HepG2 (cell line): ENCODE measurements at regions not wholly inside any gene's neighbourhood (a gene's known extent, or its start where the extent isn't known, plus 50 kb on each side); places are given as distances from the start of the nearest gene placed in this dataset.

Source experiments
- CHD4 ChIP-seq: fragments of 200-600 bp; sonication (generic); IDR thresholded peaks from 2 replicates; pipeline ENCODE4 v1.7.0; 2017; ENCODE audit warnings: mild to moderate bottlenecking, low read length, borderline replicate concordance
- ELF4 ChIP-seq: sonication (generic); formaldehyde crosslinking; IDR thresholded peaks from 2 replicates; pipeline ENCODE4 v1.5.0; 2020; ENCODE audit warnings: missing genetic modification reagents, mild to moderate bottlenecking, moderate library complexity, borderline replicate concordance
- HDAC1 ChIP-seq: sonication (generic); formaldehyde crosslinking; IDR thresholded peaks from 2 replicates; pipeline ENCODE4 v1.5.1; 2020; ENCODE audit warnings: mild to moderate bottlenecking, missing genetic modification reagents
- HES4 ChIP-seq: sonication (generic); formaldehyde crosslinking; IDR thresholded peaks from 2 replicates; pipeline ENCODE4 v1.9.0; 2021; ENCODE audit warnings: mild to moderate bottlenecking, missing genetic modification reagents, borderline replicate concordance
- HNF4A ChIP-seq: sonication (generic); formaldehyde crosslinking; IDR thresholded peaks from 2 replicates; pipeline ENCODE4 v1.4.0; 2020; ENCODE audit warnings: missing genetic modification reagents
- IKZF4 ChIP-seq: sonication (generic); formaldehyde crosslinking; IDR thresholded peaks from 2 replicates; pipeline ENCODE4 v1.5.1; 2020; ENCODE audit warnings: borderline replicate concordance, mild to moderate bottlenecking, low read depth, missing genetic modification reagents; ENCODE audit errors: not compliant biosample characterization
- MAFK ChIP-seq, 2 experiments: IDR thresholded peaks in 1 of 2; conservative IDR thresholded peaks in 1 of 2; 2 replicates each; pipeline ENCODE4 v1.6.1; 2011; ENCODE audit warnings: improper control_type of control experiment in 2 of 2, low read length in 2 of 2
- MED8 ChIP-seq: sonication (generic); formaldehyde crosslinking; IDR thresholded peaks from 2 replicates; pipeline ENCODE4 v1.8.1; 2023; ENCODE audit warnings: mild to moderate bottlenecking, missing genetic modification reagents; ENCODE audit not compliant: insufficient replicate concordance
- MEF2D ChIP-seq: sonication (generic); formaldehyde crosslinking; IDR thresholded peaks from 2 replicates; pipeline ENCODE4 v1.5.1; 2020; ENCODE audit warnings: mild to moderate bottlenecking, missing genetic modification reagents
- PHF8 ChIP-seq: sonication (generic); formaldehyde crosslinking; IDR thresholded peaks from 2 replicates; pipeline ENCODE4 v1.5.0; 2020; ENCODE audit warnings: missing genetic modification reagents
- SMAD3 ChIP-seq: sonication (generic); formaldehyde crosslinking; IDR thresholded peaks from 2 replicates; pipeline ENCODE4 v1.4.0; 2020; ENCODE audit warnings: missing genetic modification reagents
- SOX5 ChIP-seq: IDR thresholded peaks from 2 replicates; pipeline ENCODE4 v1.6.1; 2016; ENCODE audit warnings: borderline replicate concordance
- TERF1 ChIP-seq: sonication (generic); formaldehyde crosslinking; IDR thresholded peaks from 2 replicates; pipeline ENCODE4 v1.8.0; 2022; ENCODE audit warnings: mild to moderate bottlenecking, missing genetic modification reagents, moderate library complexity
- ZBED4 ChIP-seq: sonication (generic); formaldehyde crosslinking; IDR thresholded peaks from 2 replicates; pipeline ENCODE4 v1.4.0; 2020; ENCODE audit warnings: missing genetic modification reagents, borderline replicate concordance
- ZBTB39 ChIP-seq: sonication (generic); formaldehyde crosslinking; IDR thresholded peaks from 2 replicates; pipeline ENCODE4 v1.5.0; 2020; ENCODE audit warnings: missing genetic modification reagents
- ZNF547 ChIP-seq: sonication (generic); formaldehyde crosslinking; IDR thresholded peaks from 2 replicates; pipeline ENCODE4 v1.5.1; 2020; ENCODE audit warnings: mild to moderate bottlenecking, missing genetic modification reagents
- ZNF569 ChIP-seq: sonication (generic); formaldehyde crosslinking; IDR thresholded peaks from 2 replicates; pipeline ENCODE4 v1.5.0; 2020; ENCODE audit warnings: mild to moderate bottlenecking, missing genetic modification reagents, moderate library complexity, borderline replicate concordance
- ZNF607 ChIP-seq: sonication (generic); formaldehyde crosslinking; IDR thresholded peaks from 2 replicates; pipeline ENCODE4 v1.5.1; 2020; ENCODE audit warnings: missing genetic modification reagents, mild to moderate bottlenecking, borderline replicate concordance
- ZNF749 ChIP-seq: sonication (generic); formaldehyde crosslinking; IDR thresholded peaks from 2 replicates; pipeline ENCODE4 v1.8.0; 2022; ENCODE audit warnings: mild to moderate bottlenecking, missing genetic modification reagents, moderate library complexity, borderline replicate concordance
- ZNF839 ChIP-seq: sonication (generic); formaldehyde crosslinking; IDR thresholded peaks from 2 replicates; pipeline ENCODE4 v1.4.0; 2020; ENCODE audit warnings: missing genetic modification reagents, mild to moderate bottlenecking, borderline replicate concordance

GRCh38 chr6:141394565-141395051, 738.1 kb upstream of the GJE1 start (continued):
- TF ChIP-seq TERF1 (no peak), ZNF749 (no peak), ZBTB39 (CRISPR knock-in tag) (0 out of 2 replicates have a peak, but pooled peaks have one; percentile 39), MED8 (CRISPR knock-in tag) (no peak), HDAC1 (no peak), ELF4 (CRISPR knock-in tag) (no peak), ZNF607 (CRISPR knock-in tag) (no peak), HNF4A (CRISPR knock-in tag) (peak; percentile 89), ZNF839 (CRISPR knock-in tag) (no peak), SMAD3 (CRISPR knock-in tag) (no peak), HES4 (no peak), CHD4 (no peak), MEF2D (no peak), ZNF569 (no peak), SOX5 (no peak), PHF8 (CRISPR knock-in tag) (peak; percentile 28; the same call in 1 of the 2 replicates), MAFK (conservative IDR thresholded peaks at IDR 0.05 in 1 of 2, IDR thresholded peaks at IDR 0.05 in 1 of 2; ENCODE audit: low read length in 2 of 2) (no peak), ZNF547 (CRISPR knock-in tag) (peak; percentile 67; the same call in 1 of the 2 replicates), IKZF4 (CRISPR knock-in tag) (no peak), ZBED4 (CRISPR knock-in tag) (no peak)
